CD4-positive, alpha-beta T cell treated with Interleukin-21 for 1 hour (primary cell): ENCODE measurements at regions not wholly inside any gene's neighbourhood (a gene's known extent, or its start where the extent isn't known, plus 50 kb on each side); places are given as distances from the start of the nearest gene placed in this dataset.
"Not testable (repeated sequence)": the region's sequence is repeated elsewhere in the genome, so short reads cannot be mapped to it uniquely, and the experiment has no call there.

Source experiments
- DNase-seq: peaks from one replicate; pipeline ENCODE4 v3.0.0-alpha.2; 2020

DNA sequence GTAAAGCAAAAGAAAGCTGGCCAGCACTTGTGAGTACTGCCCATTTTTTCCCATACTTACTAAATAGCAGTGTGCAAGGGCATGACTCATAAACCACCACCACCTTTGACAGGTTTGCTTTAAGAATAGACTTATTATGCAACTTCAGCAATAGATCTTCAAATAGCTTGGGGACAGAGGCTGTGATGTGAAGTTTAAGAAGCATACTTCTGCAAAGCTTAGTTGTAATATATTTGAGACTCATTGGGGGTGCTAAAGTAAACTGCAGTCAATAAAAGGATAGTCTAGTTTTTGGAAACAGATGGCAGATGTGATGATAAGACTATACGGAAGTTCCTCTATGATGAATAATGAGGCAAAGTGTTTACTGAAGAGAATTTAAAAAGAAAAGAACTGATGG lies 210.0 kb downstream of the PLA2G4A start:
- no peak for DNase-seq

DNA sequence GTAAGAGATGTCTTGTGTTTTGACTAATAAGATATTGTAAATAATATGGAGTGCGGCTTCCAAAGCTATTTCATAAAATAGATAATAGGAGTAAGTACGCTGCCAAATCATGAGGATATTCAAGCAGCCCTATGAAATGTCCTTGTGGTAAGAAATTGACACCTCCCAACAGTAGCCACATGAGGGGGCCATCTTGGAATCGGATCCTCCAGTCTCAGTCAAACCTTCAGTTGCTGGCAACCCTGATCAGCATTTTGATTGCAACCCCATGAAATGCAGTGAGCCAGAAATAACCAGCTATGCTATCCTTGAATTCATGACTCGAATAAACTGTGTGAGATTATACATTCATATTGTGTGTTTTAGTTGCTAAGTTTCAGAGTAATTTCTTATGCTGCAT lies 212.4 kb downstream of the PLA2G4A start:
- DNase-seq, result no peak

DNA sequence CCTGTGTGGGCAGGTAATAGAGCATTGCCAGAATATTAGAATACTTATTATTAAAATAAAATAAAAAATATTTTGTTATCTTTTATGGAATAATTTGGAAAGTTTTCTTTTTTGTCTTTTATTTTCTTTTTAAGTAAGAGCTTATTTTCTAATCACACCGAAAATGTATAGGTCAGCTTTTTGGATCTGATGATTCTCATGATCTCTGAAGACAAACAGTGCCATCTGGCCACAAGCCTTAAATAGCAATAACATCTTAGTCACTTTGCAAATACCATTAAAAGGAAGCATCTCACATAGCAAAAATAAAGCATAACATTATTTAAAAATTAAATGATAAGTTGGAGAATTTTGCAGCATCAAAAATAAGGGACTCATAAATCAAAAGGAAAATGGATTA lies 213.8 kb downstream of the PLA2G4A start:
- no peak for DNase-seq

DNA sequence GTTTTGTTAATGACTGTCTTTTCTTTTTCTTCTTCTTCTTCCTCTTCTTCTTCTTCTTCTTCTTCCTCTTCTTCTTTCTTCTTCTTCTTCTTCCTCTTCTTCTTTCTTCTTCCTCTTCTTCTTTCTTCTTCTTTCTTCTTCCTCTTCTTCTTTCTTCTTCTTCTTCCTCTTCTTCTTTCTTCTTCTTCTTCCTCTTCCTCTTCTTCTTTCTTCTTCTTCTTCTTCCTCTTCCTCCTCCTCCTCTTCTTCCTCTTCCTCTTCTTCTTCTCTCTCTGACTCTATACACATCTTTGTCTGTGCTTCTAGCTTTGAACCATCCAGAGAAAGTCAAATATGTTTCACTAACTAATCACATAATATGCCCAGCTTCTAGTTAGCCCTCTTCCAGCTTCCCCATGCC lies 214.7 kb downstream of the PLA2G4A start:
- DNase-seq, result not testable (repeated sequence)

DNA sequence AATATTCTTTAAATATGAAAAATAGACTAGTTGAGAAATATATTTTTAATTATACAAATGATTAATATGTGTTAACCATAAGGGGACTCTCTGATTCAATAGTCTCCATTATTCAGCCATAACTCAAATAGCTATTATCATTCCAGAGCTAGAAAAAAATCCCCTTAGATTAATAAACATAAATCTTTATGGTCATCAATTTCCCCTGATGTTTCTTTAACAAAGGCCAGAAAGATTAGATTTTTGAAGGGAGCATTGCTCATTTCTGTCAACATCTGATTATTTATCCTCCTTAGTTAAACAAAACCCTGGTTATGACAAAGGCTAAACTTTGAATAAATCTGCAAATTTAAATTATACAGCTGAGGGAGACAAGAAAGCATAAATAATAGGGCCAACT lies 215.7 kb downstream of the PLA2G4A start:
- no peak for DNase-seq

DNA sequence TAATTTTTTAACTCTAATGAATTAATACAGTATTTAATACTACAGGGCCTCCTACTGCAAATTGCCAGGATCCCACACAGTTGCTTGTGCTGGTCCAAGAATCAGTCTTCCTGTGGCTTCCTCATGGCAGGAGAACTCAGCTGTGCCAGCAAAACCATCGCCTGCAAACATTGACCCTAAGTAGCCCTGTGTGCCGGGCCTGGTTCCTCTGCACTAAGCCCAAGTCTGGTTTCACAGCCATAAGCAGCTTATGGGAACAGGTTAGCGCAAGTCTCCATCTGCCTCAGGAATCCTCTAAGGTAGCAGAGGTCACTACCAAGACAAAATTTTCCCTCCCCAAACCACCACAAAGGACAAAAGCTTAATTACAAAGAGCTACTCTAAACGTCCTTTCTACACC lies 216.6 kb downstream of the PLA2G4A start:
- DNase-seq, result no peak

DNA sequence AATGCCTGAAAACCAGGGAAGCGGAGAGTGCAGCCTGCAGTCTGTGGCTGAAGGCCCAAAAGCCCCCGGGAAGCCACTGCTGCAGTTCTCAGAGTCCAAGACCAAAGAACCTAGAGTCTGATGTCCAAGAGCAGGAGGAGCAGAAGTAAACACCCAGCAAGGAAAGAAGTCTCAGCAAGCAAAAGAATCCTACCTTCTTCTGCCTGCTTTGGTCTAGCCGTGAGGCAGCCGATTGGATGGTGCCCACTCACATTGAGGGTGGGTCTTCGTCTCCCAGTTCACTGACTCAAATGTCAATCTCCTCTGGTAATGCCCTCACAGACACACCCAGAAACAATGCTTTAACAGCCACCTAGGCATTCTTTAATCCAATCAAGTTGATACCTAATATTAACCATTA lies 217.5 kb downstream of the PLA2G4A start:
- no peak for DNase-seq

DNA sequence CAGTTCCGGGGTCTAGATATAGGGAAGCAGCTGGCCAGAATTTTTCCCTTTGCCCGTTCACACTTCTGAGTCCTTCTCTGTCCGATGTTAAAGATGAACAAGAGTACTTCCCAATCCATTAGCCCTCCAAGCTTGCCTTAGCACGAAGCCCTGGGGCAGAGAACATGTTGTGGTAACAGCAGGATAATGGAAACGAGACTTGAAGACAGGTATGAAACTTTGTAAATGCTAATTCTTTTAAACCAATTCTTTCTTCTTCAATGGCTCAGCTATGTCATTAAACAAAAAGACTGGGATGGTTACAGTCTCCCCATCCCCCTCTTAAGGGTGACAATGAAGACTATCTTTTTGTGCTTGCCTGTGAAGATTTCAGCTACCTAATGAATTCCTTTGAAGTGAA lies 218.5 kb downstream of the PLA2G4A start:
- DNase-seq, result no peak

DNA sequence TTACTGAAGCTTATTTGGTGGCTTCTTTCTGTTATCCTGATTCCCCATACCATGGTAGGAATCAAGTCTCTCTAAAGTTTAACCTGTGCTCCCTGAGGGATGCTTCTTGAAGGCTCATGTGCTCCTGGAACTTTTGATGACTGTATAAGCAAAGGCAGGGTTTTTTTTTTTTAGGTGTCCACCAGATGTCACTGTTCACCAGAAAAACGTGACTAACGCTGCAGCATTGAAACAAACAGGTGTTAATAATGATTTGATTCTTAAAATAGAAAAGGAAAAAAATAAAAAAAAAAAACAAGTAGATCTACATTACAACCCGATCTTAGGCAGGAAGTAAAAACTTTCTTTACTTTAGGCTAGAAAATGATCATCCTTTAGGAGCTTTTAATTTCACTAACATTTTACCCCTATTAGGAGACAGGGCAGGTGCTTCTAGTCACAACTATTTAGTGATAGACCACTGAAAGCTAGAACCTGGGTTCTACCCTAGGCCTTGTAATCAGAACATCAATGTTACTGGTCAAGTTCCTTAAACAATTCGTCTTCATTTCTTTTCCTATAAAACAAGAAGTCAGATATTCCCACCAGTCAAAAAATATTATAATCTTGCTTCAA lies 223.0 kb downstream of the PLA2G4A start:
- peak; percentile 29 for DNase-seq

DNA sequence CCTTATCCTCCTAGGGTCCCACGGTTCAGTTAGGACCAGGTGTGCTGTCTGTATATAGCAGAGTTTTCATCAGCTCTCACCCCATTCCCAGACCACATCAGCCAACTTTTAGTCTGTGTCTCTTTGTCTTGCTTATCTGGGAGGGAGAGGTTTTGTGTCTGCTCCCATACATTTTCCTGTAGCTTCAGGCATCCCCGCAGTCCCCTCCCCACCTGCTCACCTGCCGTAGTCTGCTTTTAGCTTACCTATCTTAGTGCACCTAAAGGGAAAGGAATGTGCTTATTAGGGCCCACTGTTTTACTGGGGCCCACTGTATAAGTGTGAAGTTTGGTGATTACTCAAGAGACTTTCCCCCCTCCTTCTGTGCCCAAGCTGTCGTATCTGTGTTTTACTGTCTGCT lies 225.1 kb downstream of the PLA2G4A start:
- no peak for DNase-seq

DNA sequence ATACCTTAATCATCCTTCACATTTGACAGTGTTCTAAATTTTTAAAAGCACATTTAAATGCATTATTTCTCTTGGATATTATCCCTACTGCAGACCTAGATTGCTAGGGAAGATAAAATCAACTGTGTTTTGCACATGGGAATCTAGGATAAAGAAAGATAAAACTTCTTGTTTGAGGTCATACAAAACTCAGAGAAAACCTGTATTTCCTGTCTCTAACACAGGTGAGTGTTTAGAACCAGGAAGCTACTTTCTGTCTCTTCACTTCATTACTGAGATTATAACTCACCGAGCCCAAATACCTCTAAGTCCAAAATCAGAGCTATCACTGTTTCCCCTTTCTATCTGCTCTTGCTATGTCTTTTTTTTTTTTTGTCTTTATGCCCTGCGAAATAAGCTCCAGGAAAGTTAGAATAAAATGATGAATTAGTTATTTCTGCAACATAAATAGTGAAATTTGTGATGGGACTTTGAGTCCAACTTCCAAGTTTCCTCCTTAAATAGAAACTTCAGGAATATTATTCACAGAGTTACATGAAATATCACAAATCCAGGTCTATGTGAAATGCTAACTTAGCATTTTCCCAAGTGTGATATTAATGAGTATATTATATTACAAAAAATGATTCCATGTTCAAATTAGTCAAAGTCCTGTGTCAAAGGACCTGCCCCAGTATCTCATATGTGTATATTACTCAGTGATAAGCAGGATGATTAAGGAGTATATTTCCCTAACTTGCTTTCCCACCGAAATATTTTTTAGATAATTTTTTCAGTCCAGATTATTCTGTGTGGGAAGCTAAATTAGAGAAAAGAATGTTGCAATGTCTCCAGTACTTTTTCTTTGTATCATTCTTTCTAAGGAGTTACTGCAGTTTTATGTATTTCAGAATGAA lies 226.4 kb downstream of the PLA2G4A start:
- no peak for DNase-seq

DNA sequence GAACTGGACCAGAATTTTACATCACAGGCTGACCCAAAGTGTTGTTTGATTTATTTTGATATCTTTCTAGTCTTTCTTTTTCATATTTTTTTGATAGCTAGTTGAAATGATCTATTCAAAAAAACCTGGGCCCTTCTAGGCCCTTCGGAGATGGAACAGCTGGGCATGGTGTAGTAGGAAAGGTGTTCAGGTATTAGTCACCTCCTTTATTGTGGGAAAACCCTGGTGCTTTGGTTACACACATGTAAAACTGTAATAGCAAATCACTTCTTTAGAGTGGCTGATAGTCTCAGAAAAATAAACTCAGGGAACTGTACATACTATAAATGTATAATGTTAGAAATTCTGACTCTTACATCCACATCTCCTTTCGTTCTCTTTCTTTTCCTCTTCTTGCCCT lies 234.5 kb downstream of the PLA2G4A start:
- no peak for DNase-seq

DNA sequence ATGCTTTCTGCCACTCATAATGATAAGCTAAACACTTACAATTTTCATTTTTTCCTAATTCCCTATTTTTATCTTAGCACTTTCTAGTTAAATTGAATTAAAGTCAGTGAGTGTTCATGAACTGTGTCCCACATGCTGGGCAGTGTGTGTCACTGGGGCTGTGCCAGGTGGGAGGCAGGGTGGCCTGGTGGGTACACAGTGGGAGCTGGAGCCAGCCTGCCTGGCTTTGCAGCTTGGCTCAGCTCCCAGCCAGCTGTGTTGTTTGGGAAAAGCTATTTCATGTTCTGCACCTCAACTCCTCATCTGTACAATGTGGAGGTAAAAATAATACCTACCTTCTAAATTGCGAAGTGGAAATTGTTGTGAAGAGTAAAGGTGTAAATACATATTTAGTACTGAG lies 238.4 kb downstream of the PLA2G4A start:
- no peak for DNase-seq

DNA sequence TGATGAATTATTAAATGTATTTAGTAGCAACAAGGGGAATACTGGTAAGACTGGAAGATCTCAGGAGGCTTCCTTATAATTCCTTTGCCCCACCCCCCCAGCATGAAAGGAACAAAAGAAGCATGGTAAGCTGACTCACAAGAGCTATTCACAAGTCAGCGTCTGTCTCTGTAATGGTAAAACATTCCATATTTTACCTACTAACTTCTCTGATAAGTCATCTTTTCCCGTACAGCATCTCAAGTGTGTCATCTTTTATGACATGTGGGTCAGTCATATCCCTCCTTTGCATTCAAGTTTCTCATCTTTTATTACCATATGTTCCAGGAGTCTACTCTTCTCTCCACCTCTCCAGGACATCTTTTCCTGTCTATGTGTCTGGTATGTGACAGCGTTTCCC lies 241.3 kb downstream of the PLA2G4A start:
- DNase-seq, result no peak

DNA sequence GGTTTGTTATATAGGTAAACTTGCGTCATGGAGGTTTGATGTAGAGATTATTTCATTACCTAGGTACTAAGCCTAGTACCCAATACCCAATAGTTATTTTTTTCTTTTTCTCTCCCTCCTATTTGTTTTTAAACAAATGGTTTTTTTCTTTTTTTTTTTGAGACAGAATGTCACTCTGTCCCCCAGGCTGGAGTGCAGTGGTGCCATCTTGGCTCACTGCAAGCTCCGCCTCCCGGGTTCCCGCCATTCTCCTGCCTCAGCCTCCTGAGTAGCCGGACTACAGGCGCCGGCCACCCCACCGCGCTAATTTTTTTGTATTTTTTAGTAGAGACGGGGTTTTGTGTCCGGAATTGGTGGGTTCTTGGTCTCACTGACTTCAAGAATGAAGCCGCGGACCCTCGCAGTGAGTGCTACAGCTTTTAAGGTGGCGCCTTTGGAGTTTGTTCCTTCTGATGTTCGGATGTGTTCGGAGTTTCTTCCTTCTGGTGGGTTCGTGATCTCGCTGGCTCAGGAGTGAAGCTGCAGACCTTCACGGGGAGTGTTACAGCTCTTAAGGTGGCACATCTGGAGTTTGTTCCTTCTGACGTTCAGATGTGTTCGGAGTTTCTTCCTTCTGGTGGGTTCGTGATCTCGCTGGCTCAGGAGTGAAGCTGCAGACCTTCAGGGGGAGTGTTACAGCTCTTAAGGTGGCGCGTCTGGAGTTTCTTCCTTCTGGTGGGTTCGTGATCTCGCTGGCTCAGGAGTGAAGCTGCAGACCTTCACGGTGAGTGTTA lies 243.7 kb downstream of the PLA2G4A start:
- peak; percentile 35 for DNase-seq

DNA sequence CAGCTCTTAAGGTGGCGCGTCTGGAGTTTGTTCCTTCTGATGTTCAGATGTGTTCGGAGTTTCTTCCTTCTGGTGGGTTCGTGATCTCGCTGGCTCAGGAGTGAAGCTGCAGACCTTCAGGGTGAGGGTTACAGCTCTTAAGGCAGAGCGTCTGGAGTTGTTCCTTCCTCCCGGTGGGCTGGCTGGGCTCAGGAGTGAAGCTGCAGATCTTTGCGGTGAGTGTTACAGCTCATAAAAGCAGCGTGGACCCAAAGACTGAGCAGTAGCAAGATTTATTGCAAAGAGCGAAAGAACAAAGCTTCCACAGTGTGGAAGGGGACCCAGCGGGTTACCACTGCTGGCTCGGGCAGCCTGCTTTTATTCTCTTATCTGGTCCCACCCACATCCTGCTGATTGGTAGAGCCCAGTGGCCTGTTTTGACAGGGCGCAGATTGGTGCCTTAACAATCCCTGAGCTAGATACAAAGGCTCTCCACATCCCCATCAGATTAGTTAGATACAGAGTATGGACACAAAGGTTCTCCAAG lies 244.3 kb downstream of the PLA2G4A start:
- DNase-seq, result peak; percentile 38

DNA sequence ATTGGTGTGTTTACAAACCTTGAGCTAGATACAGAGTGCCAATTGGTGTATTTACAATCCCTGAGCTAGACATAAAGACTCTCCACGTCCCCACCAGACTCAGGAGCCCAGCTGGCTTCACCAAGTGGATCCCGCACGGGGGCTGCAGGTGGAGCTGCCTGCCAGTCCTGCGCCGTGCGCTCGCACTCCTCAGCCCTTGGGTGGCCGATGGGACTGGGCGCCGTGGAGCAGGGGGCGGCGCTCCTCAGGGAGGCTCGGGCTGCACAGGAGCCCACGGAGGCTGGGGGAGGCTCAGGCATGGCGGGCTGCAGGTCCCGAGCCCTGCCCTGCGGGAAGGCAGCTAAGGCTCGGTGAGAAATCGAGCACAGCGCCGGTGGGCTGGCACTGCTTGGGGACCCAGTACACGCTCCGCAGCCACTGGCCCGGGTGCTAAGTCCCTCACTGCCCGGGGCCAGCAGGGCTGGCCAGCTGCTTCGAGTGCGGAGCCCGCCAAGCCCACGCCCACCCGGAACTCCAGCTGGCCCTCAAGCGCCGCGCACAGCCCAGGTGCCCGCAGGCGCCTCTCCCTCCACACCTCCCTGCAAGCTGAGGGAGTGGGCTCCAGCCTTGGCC lies 245.0 kb downstream of the PLA2G4A start:
- not testable (repeated sequence) for DNase-seq

DNA sequence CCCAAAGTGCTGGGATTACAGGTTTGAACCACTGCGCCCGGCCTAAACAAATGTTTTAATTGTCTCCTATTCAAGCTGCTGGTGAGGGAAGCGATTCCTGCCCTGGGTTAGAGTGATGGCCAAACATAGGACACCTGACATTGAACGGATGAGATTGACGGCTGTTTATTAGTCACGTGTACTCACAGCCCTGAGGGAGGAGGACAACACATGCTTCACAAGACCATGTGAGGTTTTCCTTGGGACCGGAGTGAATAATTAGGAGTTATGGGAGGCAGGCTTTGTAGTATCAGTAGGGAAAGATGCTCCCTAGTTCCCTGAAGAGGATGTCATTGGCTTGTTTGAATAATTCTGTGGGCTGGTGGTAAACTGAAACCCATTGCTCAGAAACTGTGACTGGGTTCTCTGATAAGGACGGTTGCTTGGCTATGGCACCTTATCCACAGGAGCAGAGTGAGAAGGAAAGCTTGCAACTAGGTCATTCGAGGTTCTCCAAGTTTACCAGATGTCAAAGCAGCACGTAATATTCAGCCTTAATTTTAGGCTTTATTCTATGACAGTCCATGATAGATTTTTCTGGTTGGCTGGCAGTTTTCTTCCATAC lies 245.8 kb downstream of the PLA2G4A start:
- no peak for DNase-seq

DNA sequence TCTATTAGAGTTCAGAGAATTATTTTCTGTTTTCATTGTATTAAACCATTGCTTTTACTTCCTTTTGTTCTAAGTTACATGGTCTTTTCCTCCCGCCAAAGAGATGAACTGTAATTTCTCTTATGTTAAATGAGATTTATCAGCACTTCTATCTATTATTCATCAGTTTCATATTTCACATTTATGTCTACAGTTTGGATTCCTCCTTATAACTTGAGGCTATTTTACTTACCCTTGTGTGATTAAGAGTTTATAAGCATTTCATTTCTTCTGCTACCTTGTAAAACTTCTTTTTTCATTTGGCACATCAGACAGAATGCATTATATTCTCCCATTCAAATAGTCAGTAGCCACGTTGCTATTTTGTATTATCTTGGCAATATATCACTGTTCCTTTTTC lies 248.2 kb downstream of the PLA2G4A start:
- DNase-seq, result no peak

DNA sequence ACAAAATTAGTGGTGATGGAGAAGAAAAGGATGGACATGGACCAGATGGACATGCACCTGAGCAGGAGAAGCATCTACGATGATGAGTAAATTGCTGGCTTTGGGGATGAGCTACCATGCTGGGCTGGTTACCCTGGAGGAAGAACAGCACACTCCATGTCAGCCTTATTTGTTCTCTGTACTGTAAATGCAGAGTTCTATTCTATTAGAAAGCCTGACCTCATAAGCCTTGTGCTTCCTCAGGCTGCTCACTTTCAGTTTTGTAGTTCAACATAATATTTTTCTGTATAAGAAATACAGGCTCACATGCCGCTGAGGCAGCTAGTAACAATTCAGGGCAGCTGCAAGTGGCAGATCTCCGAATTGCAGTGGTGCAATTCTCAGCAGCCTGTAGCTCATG lies 249.6 kb downstream of the PLA2G4A start:
- DNase-seq, result no peak

DNA sequence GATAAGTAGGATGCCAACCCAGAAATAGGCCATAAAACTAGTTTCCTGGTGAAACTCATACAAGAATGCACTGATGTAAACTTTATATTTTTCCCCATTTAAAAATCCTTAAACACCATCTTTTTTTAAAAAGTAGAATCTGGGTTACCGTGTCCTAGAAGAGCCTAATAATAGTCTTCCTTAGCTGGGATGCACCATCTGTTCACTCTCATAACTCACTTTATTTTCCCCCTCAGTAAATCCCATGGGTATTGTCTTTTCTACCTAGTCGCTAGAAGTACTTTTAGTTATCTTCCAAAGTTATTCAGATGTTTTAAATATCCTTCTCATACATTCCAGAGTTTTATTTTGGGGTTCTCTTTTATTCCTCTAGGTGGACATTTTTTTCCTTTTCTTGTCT lies 250.2 kb downstream of the PLA2G4A start:
- DNase-seq, result no peak

DNA sequence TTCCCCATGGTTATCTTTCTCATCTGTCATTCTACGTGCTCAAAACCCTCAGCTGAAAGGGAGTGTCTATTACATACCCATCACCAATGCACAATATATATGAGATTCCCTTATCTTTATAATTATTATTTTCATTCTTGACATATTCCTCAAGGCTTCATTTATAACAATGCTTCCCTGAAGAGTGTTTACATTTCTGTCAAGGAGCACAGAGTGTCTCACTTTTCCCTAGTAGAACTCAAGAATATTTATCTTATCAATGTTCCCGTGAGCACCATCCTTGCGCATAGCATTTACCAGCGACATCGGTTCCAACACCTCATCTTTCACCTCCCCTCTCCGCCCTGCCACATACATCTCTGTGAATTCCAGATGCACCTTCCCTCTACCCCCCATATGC lies 250.6 kb downstream of the PLA2G4A start:
- no peak for DNase-seq

DNA sequence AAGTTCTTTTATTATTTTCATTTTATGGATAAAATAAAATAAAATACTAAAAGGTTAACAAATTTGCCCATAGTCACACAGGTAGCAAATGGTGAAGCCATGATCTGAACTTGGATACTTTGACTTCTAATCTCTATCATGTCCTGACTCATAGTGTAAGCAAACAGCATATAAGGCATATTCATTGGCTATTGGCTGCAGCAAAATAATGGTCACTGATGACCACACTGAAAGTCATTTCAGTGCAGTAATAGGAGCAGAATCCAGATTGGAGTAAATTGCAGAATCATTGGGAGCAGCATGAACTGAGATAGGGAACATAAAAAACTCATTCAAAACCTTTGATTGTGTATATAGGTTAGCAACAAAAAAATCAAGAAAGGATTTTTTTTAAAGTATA lies 262.9 kb downstream of the PLA2G4A start:
- DNase-seq, result no peak
